ENCODE measurements at regions not wholly inside any gene's neighbourhood (a gene's known extent, or its start where the extent isn't known, plus 50 kb on each side); places are given as distances from the start of the nearest gene placed in this dataset.
"Not testable (repeated sequence)": the region's sequence is repeated elsewhere in the genome, so short reads cannot be mapped to it uniquely, and the experiment has no call there.

- no peak for DNase-seq
These were observed 613.0 kb downstream of the KIF4B start for GRCh38 chr5:155626592-155626991.

GRCh38 chr5:155628346-155628745 is 614.8 kb downstream of the KIF4B start:
- DNase-seq = no peak

GRCh38 chr5:155629597-155629996 is 616.0 kb downstream of the KIF4B start:
- DNase-seq = no peak

GRCh38 chr5:155631116-155631515 is 617.6 kb downstream of the KIF4B start:
- no peak for DNase-seq

- no peak for DNase-seq
These were observed 619.9 kb downstream of the KIF4B start for GRCh38 chr5:155633338-155633957.

GRCh38 chr5:155649666-155650065 is 636.1 kb downstream of the KIF4B start:
- DNase-seq = no peak

GRCh38 chr5:155655569-155655968 is 642.0 kb downstream of the KIF4B start:
- DNase-seq = no peak

- no peak for DNase-seq
These were observed 648.3 kb downstream of the KIF4B start for GRCh38 chr5:155661859-155662258.

- DNase-seq = no peak
These were observed 651.8 kb downstream of the KIF4B start for GRCh38 chr5:155665361-155665760.

GRCh38 chr5:155672001-155672400 is 655.0 kb upstream of the SGCD start:
- not testable (repeated sequence) for DNase-seq

- DNase-seq = no peak
These were observed 650.0 kb upstream of the SGCD start for GRCh38 chr5:155676967-155677366.

GRCh38 chr5:155678371-155678770 is 648.6 kb upstream of the SGCD start:
- DNase-seq = no peak

GRCh38 chr5:155679530-155679929 is 647.4 kb upstream of the SGCD start:
- no peak for DNase-seq

GRCh38 chr5:155684417-155684816 is 642.5 kb upstream of the SGCD start:
- no peak for DNase-seq

- no peak for DNase-seq
These were observed 640.8 kb upstream of the SGCD start for GRCh38 chr5:155686131-155686530.

- DNase-seq = no peak
These were observed 637.6 kb upstream of the SGCD start for GRCh38 chr5:155689406-155689805.

- no peak for DNase-seq
These were observed 630.6 kb upstream of the SGCD start for GRCh38 chr5:155696362-155696761.

GRCh38 chr5:155697236-155697635 is 629.7 kb upstream of the SGCD start:
- DNase-seq = no peak

- DNase-seq = no peak
These were observed 627.6 kb upstream of the SGCD start for GRCh38 chr5:155699385-155699784.

- peak; percentile 42 for DNase-seq
These were observed 626.6 kb upstream of the SGCD start for GRCh38 chr5:155700333-155700732.

GRCh38 chr5:155711882-155712281 is 615.1 kb upstream of the SGCD start:
- DNase-seq = no peak

- DNase-seq = not testable (repeated sequence)
These were observed 612.5 kb upstream of the SGCD start for GRCh38 chr5:155714435-155714834.

GRCh38 chr5:155726267-155726666 is 600.7 kb upstream of the SGCD start:
- no peak for DNase-seq

- no peak for DNase-seq
These were observed 599.3 kb upstream of the SGCD start for GRCh38 chr5:155727512-155728145.

Measured in CD4-positive, alpha-beta T cell treated with Interleukin-17A for 1 hour (primary cell).